ENCODE measurements at regions not wholly inside any gene's neighbourhood (a gene's known extent, or its start where the extent isn't known, plus 50 kb on each side); places are given as distances from the start of the nearest gene placed in this dataset.

DNA sequence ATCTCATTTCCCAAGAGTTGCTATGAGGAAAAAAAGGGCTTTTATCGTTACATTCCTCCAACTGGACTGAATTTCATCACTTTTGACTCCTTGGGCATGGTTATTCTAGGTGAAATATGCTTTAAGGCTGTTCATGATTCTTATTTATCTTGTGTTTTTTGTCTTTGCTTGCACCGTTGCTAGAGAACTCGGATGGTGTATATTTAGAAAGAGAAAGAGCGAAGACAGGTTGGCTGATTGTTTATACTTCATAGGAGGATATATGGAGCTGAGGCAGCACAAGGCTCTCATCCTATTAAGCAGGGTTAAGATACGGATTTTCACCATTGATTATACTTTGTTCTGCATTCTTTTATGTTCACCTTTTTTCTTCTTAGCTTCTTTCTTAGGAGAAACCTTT is 94.9 kb upstream of the GEMIN8 start:
- ATAC-seq (no peak), DNase-seq (ENCODE audit: low spot score) (no peak)
- H3K9me3 Mint-ChIP-seq = no peaks in the 10 kb centered on the region
- no peak overlapping the region for H3K4me3 Mint-ChIP-seq
- TF ChIP-seq ELF4 (CRISPR knock-in tag; IDR thresholded peaks at IDR 0.05; ENCODE audit: low read depth) (no peak), NR1H2 (CRISPR knock-in tag; IDR thresholded peaks at IDR 0.05) (no peak), ETV6 (CRISPR knock-in tag; IDR thresholded peaks at IDR 0.05) (no peak), FOXK1 (CRISPR knock-in tag; IDR thresholded peaks at IDR 0.05) (no peak), ZNF317 (CRISPR knock-in tag; IDR thresholded peaks at IDR 0.05; ENCODE audit: borderline replicate concordance, low read depth) (no peak), JUN (CRISPR knock-in tag; IDR thresholded peaks at IDR 0.05) (no peak), ZNF671 (CRISPR knock-in tag; IDR thresholded peaks at IDR 0.05) (no peak), SP1 (CRISPR knock-in tag; conservative IDR thresholded peaks at IDR 0.05) (no peak), ZNF416 (CRISPR knock-in tag; IDR thresholded peaks at IDR 0.05) (no peak), RORB (CRISPR knock-in tag; IDR thresholded peaks at IDR 0.05) (no peak), NFYB (CRISPR knock-in tag; conservative IDR thresholded peaks at IDR 0.05; ENCODE audit: low read depth) (no peak), FOXJ3 (CRISPR knock-in tag; IDR thresholded peaks at IDR 0.05; ENCODE audit: borderline replicate concordance) (no peak), PRRX2 (CRISPR knock-in tag; IDR thresholded peaks at IDR 0.05) (no peak)
- TF ChIP-seq, protein P1, sequence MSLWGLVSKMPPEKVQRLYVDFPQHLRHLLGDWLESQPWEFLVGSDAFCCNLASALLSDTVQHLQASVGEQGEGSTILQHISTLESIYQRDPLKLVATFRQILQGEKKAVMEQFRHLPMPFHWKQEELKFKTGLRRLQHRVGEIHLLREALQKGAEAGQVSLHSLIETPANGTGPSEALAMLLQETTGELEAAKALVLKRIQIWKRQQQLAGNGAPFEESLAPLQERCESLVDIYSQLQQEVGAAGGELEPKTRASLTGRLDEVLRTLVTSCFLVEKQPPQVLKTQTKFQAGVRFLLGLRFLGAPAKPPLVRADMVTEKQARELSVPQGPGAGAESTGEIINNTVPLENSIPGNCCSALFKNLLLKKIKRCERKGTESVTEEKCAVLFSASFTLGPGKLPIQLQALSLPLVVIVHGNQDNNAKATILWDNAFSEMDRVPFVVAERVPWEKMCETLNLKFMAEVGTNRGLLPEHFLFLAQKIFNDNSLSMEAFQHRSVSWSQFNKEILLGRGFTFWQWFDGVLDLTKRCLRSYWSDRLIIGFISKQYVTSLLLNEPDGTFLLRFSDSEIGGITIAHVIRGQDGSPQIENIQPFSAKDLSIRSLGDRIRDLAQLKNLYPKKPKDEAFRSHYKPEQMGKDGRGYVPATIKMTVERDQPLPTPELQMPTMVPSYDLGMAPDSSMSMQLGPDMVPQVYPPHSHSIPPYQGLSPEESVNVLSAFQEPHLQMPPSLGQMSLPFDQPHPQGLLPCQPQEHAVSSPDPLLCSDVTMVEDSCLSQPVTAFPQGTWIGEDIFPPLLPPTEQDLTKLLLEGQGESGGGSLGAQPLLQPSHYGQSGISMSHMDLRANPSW (CRISPR knock-in tag; conservative IDR thresholded peaks at IDR 0.05; ENCODE audit: low read depth) = no peak
- TF ChIP-seq, protein P2, sequence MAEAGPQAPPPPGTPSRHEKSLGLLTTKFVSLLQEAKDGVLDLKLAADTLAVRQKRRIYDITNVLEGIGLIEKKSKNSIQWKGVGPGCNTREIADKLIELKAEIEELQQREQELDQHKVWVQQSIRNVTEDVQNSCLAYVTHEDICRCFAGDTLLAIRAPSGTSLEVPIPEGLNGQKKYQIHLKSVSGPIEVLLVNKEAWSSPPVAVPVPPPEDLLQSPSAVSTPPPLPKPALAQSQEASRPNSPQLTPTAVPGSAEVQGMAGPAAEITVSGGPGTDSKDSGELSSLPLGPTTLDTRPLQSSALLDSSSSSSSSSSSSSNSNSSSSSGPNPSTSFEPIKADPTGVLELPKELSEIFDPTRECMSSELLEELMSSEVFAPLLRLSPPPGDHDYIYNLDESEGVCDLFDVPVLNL (CRISPR knock-in tag; IDR thresholded peaks at IDR 0.05; ENCODE audit: borderline replicate concordance, low read depth) = no peak
- TF ChIP-seq, protein P3, sequence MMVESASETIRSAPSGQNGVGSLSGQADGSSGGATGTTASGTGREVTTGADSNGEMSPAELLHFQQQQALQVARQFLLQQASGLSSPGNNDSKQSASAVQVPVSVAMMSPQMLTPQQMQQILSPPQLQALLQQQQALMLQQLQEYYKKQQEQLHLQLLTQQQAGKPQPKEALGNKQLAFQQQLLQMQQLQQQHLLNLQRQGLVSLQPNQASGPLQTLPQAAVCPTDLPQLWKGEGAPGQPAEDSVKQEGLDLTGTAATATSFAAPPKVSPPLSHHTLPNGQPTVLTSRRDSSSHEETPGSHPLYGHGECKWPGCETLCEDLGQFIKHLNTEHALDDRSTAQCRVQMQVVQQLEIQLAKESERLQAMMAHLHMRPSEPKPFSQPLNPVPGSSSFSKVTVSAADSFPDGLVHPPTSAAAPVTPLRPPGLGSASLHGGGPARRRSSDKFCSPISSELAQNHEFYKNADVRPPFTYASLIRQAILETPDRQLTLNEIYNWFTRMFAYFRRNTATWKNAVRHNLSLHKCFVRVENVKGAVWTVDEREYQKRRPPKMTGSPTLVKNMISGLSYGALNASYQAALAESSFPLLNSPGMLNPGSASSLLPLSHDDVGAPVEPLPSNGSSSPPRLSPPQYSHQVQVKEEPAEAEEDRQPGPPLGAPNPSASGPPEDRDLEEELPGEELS (CRISPR knock-in tag; IDR thresholded peaks at IDR 0.05) = no peak
- TF ChIP-seq, protein P4, sequence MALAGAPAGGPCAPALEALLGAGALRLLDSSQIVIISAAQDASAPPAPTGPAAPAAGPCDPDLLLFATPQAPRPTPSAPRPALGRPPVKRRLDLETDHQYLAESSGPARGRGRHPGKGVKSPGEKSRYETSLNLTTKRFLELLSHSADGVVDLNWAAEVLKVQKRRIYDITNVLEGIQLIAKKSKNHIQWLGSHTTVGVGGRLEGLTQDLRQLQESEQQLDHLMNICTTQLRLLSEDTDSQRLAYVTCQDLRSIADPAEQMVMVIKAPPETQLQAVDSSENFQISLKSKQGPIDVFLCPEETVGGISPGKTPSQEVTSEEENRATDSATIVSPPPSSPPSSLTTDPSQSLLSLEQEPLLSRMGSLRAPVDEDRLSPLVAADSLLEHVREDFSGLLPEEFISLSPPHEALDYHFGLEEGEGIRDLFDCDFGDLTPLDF (CRISPR knock-in tag; IDR thresholded peaks at IDR 0.05) = no peak
- TF ChIP-seq, protein P5, sequence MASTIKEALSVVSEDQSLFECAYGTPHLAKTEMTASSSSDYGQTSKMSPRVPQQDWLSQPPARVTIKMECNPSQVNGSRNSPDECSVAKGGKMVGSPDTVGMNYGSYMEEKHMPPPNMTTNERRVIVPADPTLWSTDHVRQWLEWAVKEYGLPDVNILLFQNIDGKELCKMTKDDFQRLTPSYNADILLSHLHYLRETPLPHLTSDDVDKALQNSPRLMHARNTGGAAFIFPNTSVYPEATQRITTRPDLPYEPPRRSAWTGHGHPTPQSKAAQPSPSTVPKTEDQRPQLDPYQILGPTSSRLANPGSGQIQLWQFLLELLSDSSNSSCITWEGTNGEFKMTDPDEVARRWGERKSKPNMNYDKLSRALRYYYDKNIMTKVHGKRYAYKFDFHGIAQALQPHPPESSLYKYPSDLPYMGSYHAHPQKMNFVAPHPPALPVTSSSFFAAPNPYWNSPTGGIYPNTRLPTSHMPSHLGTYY (CRISPR knock-in tag; IDR thresholded peaks at IDR 0.05) = no peak
- TF ChIP-seq, protein P6, sequence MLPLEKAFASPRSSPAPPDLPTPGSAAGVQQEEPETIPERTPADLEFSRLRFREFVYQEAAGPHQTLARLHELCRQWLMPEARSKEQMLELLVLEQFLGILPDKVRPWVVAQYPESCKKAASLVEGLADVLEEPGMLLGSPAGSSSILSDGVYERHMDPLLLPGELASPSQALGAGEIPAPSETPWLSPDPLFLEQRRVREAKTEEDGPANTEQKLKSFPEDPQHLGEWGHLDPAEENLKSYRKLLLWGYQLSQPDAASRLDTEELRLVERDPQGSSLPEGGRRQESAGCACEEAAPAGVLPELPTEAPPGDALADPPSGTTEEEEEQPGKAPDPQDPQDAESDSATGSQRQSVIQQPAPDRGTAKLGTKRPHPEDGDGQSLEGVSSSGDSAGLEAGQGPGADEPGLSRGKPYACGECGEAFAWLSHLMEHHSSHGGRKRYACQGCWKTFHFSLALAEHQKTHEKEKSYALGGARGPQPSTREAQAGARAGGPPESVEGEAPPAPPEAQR (CRISPR knock-in tag; IDR thresholded peaks at IDR 0.05) = no peak
- no peak overlapping the region for H3K27ac Mint-ChIP-seq
- no peaks in the 10 kb centered on the region for H3K27me3 Mint-ChIP-seq (ENCODE audit: low read depth)
- ChIA-PET CTCF (no interaction called here), POLR2A (no interaction called here)
- no peaks in the 10 kb centered on the region for H3K4me1 Mint-ChIP-seq
- no peaks in the 10 kb centered on the region for H3K36me3 Mint-ChIP-seq
